ENCODE measurements at regions not wholly inside any gene's neighbourhood (a gene's known extent, or its start where the extent isn't known, plus 50 kb on each side); places are given as distances from the start of the nearest gene placed in this dataset.

GRCh38 chr11:11069841-11070835, 212.3 kb upstream of the ZBED5 start:
- Histone ChIP-seq H3K4me3 (ENCODE audit: low read depth in 1 of 2, low read length in 2 of 2) (no peak overlapping the region), H3K79me2 (ENCODE audit: insufficient read depth, low read length) (no peaks in the 10 kb centered on the region), H3K4me1 (ENCODE audit: insufficient read depth, low read length) (no peaks in the 10 kb centered on the region), H3K27ac (ENCODE audit: low read length) (no peak overlapping the region), H3K36me3 (ENCODE audit: insufficient read depth, low read length) (no peaks in the 10 kb centered on the region), H4K20me1 (ENCODE audit: insufficient read depth, low read length) (no peaks in the 10 kb centered on the region), H3K9me3 (ENCODE audit: insufficient read depth, low read length, severe bottlenecking) (no peaks in the 10 kb centered on the region), H3K27me3 (ENCODE audit: insufficient read depth, low read length, poor library complexity) (peaks cover 9% of the 10 kb centered on the region), H3K9ac (ENCODE audit: low read depth, low read length) (no peak overlapping the region), H2AFZ (ENCODE audit: low read depth, low read length) (no peak overlapping the region), H3K4me2 (ENCODE audit: insufficient read depth, low read length) (no peak overlapping the region)
- no peak for DNase-seq
- TF ChIP-seq CTCF (IDR thresholded peaks at IDR 0.05; ENCODE audit: borderline replicate concordance, extremely low read depth, low read length, poor library complexity, severe bottlenecking) = no peak
- TF ChIP-seq EZH2 (IDR thresholded peaks at IDR 0.05; ENCODE audit: borderline replicate concordance, low read depth, low read length, severe bottlenecking) = no peak
- no peak for ATAC-seq (ENCODE audit: insufficient read depth, low read depth)

- H3K36me3 ChIP-seq (ENCODE audit: insufficient read depth, low read length) = no peaks in the 10 kb centered on the region
Measured at GRCh38 chr11:11068113-11068512, 210.3 kb upstream of the ZBED5 start.

GRCh38 chr11:11065396-11065795, 207.5 kb upstream of the ZBED5 start:
- Histone ChIP-seq H3K27ac (ENCODE audit: low read length) (no peak overlapping the region), H2AFZ (ENCODE audit: low read depth, low read length) (no peak overlapping the region), H3K27me3 (ENCODE audit: insufficient read depth, low read length, poor library complexity) (peaks cover 7% of the 10 kb centered on the region), H4K20me1 (ENCODE audit: insufficient read depth, low read length) (no peaks in the 10 kb centered on the region), H3K4me2 (ENCODE audit: insufficient read depth, low read length) (no peak overlapping the region), H3K9me3 (ENCODE audit: insufficient read depth, low read length, severe bottlenecking) (no peaks in the 10 kb centered on the region), H3K4me1 (ENCODE audit: insufficient read depth, low read length) (no peaks in the 10 kb centered on the region), H3K4me3 (ENCODE audit: low read depth in 1 of 2, low read length in 2 of 2) (no peak overlapping the region), H3K79me2 (ENCODE audit: insufficient read depth, low read length) (no peaks in the 10 kb centered on the region), H3K9ac (ENCODE audit: low read depth, low read length) (no peak overlapping the region), H3K36me3 (ENCODE audit: insufficient read depth, low read length) (no peaks in the 10 kb centered on the region)
- TF ChIP-seq EZH2 (IDR thresholded peaks at IDR 0.05; ENCODE audit: borderline replicate concordance, low read depth, low read length, severe bottlenecking) = no peak
- DNase-seq = no peak
- ATAC-seq (ENCODE audit: insufficient read depth, low read depth) = no peak

More at GRCh38 chr11:11068113-11068512, 210.3 kb upstream of the ZBED5 start:
- H3K27me3 ChIP-seq (ENCODE audit: insufficient read depth, low read length, poor library complexity) = peaks cover 7% of the 10 kb centered on the region
- no peaks in the 10 kb centered on the region for H3K9me3 ChIP-seq (ENCODE audit: insufficient read depth, low read length, severe bottlenecking)
- DNase-seq (no peak), ATAC-seq (ENCODE audit: insufficient read depth, low read depth) (no peak)
- H4K20me1 ChIP-seq (ENCODE audit: insufficient read depth, low read length) = no peaks in the 10 kb centered on the region
- no peak overlapping the region for H3K4me3 ChIP-seq (ENCODE audit: low read depth in 1 of 2, low read length in 2 of 2)
- H3K4me1 ChIP-seq (ENCODE audit: insufficient read depth, low read length) = no peaks in the 10 kb centered on the region
- no peak for TF ChIP-seq CTCF (IDR thresholded peaks at IDR 0.05; ENCODE audit: borderline replicate concordance, extremely low read depth, low read length, poor library complexity, severe bottlenecking)
- no peak for TF ChIP-seq EZH2 (IDR thresholded peaks at IDR 0.05; ENCODE audit: borderline replicate concordance, low read depth, low read length, severe bottlenecking)
- no peak overlapping the region for H3K4me2 ChIP-seq (ENCODE audit: insufficient read depth, low read length)
- no peak overlapping the region for H3K9ac ChIP-seq (ENCODE audit: low read depth, low read length)
- no peaks in the 10 kb centered on the region for H3K79me2 ChIP-seq (ENCODE audit: insufficient read depth, low read length)
- no peak overlapping the region for H2AFZ ChIP-seq (ENCODE audit: low read depth, low read length)
- no peak overlapping the region for H3K27ac ChIP-seq (ENCODE audit: low read length)

GRCh38 chr11:11057472-11057854, 199.6 kb upstream of the ZBED5 start:
- no peaks in the 10 kb centered on the region for H4K20me1 ChIP-seq (ENCODE audit: insufficient read depth, low read length)
- H3K9me3 ChIP-seq (ENCODE audit: insufficient read depth, low read length, severe bottlenecking) = no peaks in the 10 kb centered on the region
- no peak for TF ChIP-seq EZH2 (IDR thresholded peaks at IDR 0.05; ENCODE audit: borderline replicate concordance, low read depth, low read length, severe bottlenecking)
- no peak for TF ChIP-seq CTCF (IDR thresholded peaks at IDR 0.05; ENCODE audit: borderline replicate concordance, extremely low read depth, low read length, poor library complexity, severe bottlenecking)
- no peak overlapping the region for H3K4me3 ChIP-seq (ENCODE audit: low read depth in 1 of 2, low read length in 2 of 2)
- no peak overlapping the region for H3K27ac ChIP-seq (ENCODE audit: low read length)
- H2AFZ ChIP-seq (ENCODE audit: low read depth, low read length) = no peak overlapping the region
- no peaks in the 10 kb centered on the region for H3K27me3 ChIP-seq (ENCODE audit: insufficient read depth, low read length, poor library complexity)
- no peak overlapping the region for H3K9ac ChIP-seq (ENCODE audit: low read depth, low read length)
- ATAC-seq (ENCODE audit: insufficient read depth, low read depth) (no peak), DNase-seq (no peak)
- H3K4me2 ChIP-seq (ENCODE audit: insufficient read depth, low read length) = no peak overlapping the region
- H3K36me3 ChIP-seq (ENCODE audit: insufficient read depth, low read length) = no peaks in the 10 kb centered on the region
- H3K79me2 ChIP-seq (ENCODE audit: insufficient read depth, low read length) = no peaks in the 10 kb centered on the region
- no peaks in the 10 kb centered on the region for H3K4me1 ChIP-seq (ENCODE audit: insufficient read depth, low read length)

Data from DND-41 (cell line).